Renal pelvis (tissue), 1 donor: ENCODE measurements at regions not wholly inside any gene's neighbourhood (a gene's known extent, or its start where the extent isn't known, plus 50 kb on each side); places are given as distances from the start of the nearest gene placed in this dataset.

Source experiments
- DNase-seq: peaks from one replicate; pipeline ENCODE4 v3.0.0-alpha.2; 2013

DNA sequence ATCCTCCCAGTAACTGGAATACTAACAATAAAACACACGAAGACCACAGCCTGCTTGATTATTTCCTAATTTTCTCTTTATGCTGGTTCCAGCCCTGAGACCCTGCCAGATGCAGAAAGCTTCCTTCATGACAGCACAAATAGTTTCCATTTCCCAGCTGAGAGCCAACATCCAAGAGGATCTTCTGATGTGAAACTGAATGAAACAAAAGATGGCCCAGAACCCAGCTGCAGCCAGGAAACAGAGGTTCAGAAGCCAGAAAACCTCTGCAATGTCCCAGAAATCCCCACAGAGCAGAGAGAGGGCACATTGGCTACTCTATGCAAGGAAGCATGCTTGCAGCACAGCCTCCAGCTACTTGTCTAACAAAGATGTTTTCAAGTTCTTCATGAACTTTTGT is 61.8 kb upstream of the PLEKHG1 start:
- DNase-seq: no peak

DNA sequence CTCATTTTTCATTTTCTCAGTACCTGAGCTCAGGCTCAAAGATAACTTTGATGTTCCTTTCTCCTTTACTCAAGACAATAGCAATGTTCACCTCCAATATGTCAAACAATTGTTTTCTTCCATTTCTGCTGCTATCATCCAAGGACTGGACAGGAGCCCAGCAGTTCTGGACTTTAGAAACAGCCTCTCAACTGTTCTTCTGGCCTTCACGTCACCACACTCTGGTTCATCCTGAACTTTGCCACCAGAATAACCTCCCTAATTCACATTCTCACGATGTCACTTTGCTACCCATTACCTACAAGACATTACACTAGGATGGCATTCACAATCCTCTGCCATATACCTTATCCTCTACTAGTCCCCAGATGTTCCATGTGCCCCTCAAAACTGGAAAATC is 60.6 kb upstream of the PLEKHG1 start:
- no peak for DNase-seq

DNA sequence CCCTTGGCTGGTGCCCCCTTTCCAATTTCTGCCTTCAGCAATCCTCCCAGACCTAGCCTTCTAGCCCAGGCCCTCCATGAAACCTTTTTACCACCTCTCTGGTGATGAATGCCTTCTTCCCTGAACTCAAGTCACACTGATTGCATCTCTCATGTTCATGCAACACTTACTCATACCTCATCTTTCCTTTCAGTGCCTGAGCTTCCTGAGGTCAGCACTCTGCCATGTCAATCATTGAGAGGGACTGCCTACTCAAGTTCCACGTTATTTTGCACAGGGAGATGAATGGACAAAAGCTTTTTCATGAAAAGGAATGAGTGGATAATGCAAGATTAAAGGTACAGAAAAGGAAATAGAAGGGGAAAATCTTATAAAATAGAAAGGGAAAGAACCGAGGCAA is 60.1 kb upstream of the PLEKHG1 start:
- DNase-seq: no peak

DNA sequence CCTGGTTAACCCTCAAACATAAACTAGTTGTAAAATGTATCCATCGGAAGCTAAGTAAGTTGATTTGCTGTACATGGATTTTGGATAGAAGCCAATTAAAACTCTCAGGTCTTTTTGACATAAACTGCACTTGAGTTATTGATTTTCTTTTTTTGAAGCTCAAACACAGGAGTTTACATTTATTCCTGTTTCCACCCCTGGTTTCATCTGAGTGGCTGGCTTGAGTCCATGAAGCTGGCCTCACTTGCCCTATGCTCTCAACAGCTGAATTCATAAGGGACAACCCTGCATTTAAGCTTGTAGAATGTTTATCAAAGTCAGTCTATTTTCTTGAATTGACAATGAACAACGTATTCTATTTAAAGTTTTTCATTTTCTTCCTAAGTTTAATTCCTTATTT is 58.1 kb upstream of the PLEKHG1 start:
- DNase-seq: peak; percentile 44

DNA sequence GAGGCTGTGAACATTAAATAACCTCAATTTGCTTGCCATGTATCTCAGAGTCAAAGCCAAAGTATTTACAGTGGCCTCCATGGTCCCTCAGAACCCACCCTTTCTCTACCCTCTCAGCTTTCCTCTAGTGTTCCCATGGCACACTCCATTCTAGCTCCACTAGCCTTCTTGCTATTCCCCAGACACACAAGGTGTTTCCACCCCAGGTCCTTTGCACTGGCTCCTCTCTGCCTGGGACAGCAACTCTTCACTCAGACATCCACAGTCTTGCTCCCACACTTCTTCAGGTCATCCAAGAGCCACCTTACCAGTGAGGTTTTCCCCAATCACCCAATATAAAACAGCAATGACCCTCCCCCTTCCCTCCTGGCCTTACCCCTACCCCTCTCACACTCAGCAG is 56.5 kb upstream of the PLEKHG1 start:
- no peak for DNase-seq

GRCh38 chr6:150544793-150545192 is 54.9 kb upstream of the PLEKHG1 start:
- no peak for DNase-seq

- no peak for DNase-seq
Observed at GRCh38 chr6:150546457-150546856, 53.2 kb upstream of the PLEKHG1 start.

- peak; percentile 61 for DNase-seq
Observed at GRCh38 chr6:150547502-150548222, 52.0 kb upstream of the PLEKHG1 start.

DNA sequence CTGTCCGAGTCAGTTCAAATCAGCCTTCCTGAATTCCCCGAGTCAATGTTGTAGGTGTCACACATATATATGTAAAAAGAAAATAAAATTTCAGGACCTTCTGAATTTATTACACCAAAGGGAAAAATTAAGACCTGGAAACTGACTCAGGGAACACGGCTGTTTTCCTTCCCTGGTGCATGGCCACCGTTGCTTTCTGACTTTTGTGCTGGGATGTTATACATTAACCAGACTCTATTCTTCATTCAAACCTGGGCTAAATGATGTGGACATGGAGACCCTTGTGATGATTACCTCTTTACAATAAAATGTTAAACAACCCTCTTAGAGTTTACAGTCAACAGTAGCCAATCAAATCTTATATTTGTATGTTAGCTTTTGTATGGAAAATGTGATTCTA is 51.4 kb upstream of the PLEKHG1 start:
- DNase-seq: no peak

DNA sequence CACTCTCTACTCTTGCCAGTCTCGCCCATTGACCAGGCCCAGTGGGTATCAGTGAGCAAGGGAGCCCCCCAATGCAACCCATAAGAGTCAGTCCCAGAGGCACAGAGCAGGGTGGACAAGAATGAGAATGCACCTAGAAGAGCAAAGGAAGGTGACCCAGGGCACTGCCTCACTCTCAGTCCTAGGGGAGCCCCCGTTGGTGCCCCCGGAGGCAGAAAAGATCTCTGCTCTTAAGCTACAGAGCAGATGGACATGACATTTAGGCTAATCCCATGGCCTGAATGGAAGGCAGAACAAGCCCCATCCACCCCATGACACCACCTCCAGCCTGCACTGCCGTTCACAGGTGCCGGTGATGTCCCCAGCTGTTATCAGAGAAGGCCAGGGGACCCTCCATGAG is 50.7 kb upstream of the PLEKHG1 start:
- no peak for DNase-seq

DNA sequence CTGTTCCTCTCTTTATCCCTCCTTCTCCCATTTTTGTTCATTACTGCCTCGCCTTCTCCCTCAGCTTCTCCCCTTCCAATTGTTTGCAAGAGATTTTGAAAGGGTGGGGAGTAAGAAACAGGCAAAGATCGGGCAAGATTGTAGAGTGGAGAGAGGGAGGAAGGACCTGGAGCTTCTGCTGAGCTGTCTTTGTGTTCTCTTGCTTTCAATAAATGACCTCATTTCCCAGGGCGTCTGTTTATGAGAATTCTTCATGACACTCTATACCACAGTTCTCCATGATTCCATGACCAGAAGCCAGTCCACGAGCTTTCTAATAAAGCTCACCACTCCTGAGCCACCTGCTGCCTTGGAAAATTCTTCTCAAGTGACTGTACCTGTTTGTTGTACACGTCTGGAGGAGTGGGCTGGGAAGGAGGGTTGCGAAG is 50.0 kb upstream of the PLEKHG1 start:
- DNase-seq: no peak
